WTC11 (cell line): ENCODE measurements at regions not wholly inside any gene's neighbourhood (a gene's known extent, or its start where the extent isn't known, plus 50 kb on each side); places are given as distances from the start of the nearest gene placed in this dataset.

ENCODE experiments used
- ATAC-seq: fragments of 200-7000 bp; cut with Tn5 transposase; 2 replicates; pipeline ENCODE4 v1.10.0; 2021; ENCODE audit warnings: mild to moderate bottlenecking, moderate library complexity
- CTCF ChIA-PET: fragments of 300-600 bp; sonication (Branson Sonifier 250); formaldehyde crosslinking; loops from one replicate; lab custom pipeline; 2021; ENCODE audit warnings: antibody characterized with exemption; lab: Charles Lee
- POLR2A ChIA-PET: fragments of 350-600 bp; sonication (Branson Sonifier 250); formaldehyde crosslinking; loops from one replicate; lab custom pipeline; 2021; ENCODE audit warnings: antibody characterized with exemption; lab: Charles Lee
- DNase-seq: peaks from one replicate; pipeline ENCODE4 v3.0.0; 2021; ENCODE audit warnings: low spot score
- H3K27ac Mint-ChIP-seq: 2 replicates; pipeline ENCODE4 v1.8.0; 2021; ENCODE audit warnings: mixed read lengths
- H3K27me3 Mint-ChIP-seq: 2 replicates; pipeline ENCODE4 v1.8.0; 2021; ENCODE audit warnings: low read depth, mild to moderate bottlenecking, moderate library complexity, mixed read lengths
- H3K36me3 Mint-ChIP-seq: 2 replicates; pipeline ENCODE4 v1.8.0; 2021; ENCODE audit warnings: mixed read lengths
- H3K4me1 Mint-ChIP-seq: 2 replicates; pipeline ENCODE4 v1.8.0; 2022; ENCODE audit warnings: mixed read lengths
- H3K4me3 Mint-ChIP-seq: 2 replicates; pipeline ENCODE4 v1.8.0; 2021; ENCODE audit warnings: mild to moderate bottlenecking, moderate library complexity, mixed read lengths
- H3K9me3 Mint-ChIP-seq: 2 replicates; pipeline ENCODE4 v1.8.0; 2021; ENCODE audit warnings: mixed read lengths
- AFF4 ChIP-seq: sonication (generic); formaldehyde crosslinking; IDR thresholded peaks from 2 replicates; pipeline ENCODE4 v1.8.1; 2023; ENCODE audit warnings: mild to moderate bottlenecking, missing genetic modification reagents, borderline replicate concordance
- ATF1 ChIP-seq: sonication (generic); formaldehyde crosslinking; IDR thresholded peaks from 2 replicates; pipeline ENCODE4 v1.8.1; 2023; ENCODE audit warnings: mild to moderate bottlenecking, moderate library complexity, missing genetic modification reagents
- CREM ChIP-seq: sonication (generic); formaldehyde crosslinking; IDR thresholded peaks from 2 replicates; pipeline ENCODE4 v1.8.1; 2022; ENCODE audit warnings: mild to moderate bottlenecking, missing genetic modification reagents, moderate library complexity
- EMX1 ChIP-seq: fragments of 250-450 bp; sonication (Bioruptor Pico); IDR thresholded peaks from 2 replicates; pipeline ENCODE4 v1.8.0; 2021; ENCODE audit warnings: mild to moderate bottlenecking
- FOXJ3 ChIP-seq: sonication (generic); formaldehyde crosslinking; IDR thresholded peaks from 2 replicates; pipeline ENCODE4 v1.9.0; 2021; ENCODE audit warnings: missing genetic modification reagents, mild to moderate bottlenecking, borderline replicate concordance
- FOXP1 ChIP-seq: sonication (generic); formaldehyde crosslinking; IDR thresholded peaks from 2 replicates; pipeline ENCODE4 v1.8.0; 2022; ENCODE audit warnings: missing genetic modification reagents, mild to moderate bottlenecking, moderate library complexity, borderline replicate concordance
- GRHL2 ChIP-seq: fragments of 250-450 bp; sonication (Bioruptor Pico); IDR thresholded peaks from 2 replicates; pipeline ENCODE4 v1.8.0; 2022; ENCODE audit warnings: mild to moderate bottlenecking, moderate library complexity; ENCODE audit not compliant: insufficient replicate concordance, severe bottlenecking
- IRF2 ChIP-seq: sonication (generic); formaldehyde crosslinking; IDR thresholded peaks from 2 replicates; pipeline ENCODE4 v1.8.0; 2022; ENCODE audit warnings: low read depth, missing genetic modification reagents, borderline replicate concordance
- JAZF1 ChIP-seq: fragments of 250-450 bp; sonication (Bioruptor Pico); IDR thresholded peaks from 2 replicates; pipeline ENCODE4 v1.9.0; 2021; ENCODE audit warnings: moderate library complexity, mild to moderate bottlenecking, inconsistent platforms
- NR2C2 ChIP-seq: sonication (generic); formaldehyde crosslinking; IDR thresholded peaks from 2 replicates; pipeline ENCODE4 v1.8.0; 2022; ENCODE audit warnings: mild to moderate bottlenecking, missing genetic modification reagents
- NR3C1 ChIP-seq: sonication (generic); formaldehyde crosslinking; conservative IDR thresholded peaks from 2 replicates; pipeline ENCODE4 v1.8.1; 2023; ENCODE audit warnings: low read depth, mild to moderate bottlenecking, missing genetic modification reagents
- OVOL2 ChIP-seq: fragments of 250-450 bp; sonication (Bioruptor Pico); IDR thresholded peaks from 2 replicates; pipeline ENCODE4 v1.9.0; 2021; ENCODE audit warnings: mild to moderate bottlenecking, borderline replicate concordance
- PRRX2 ChIP-seq: fragments of 250-450 bp; sonication (Bioruptor Pico); IDR thresholded peaks from 2 replicates; pipeline ENCODE4 v1.8.0; 2021; ENCODE audit warnings: mild to moderate bottlenecking
- RELA ChIP-seq: sonication (generic); formaldehyde crosslinking; IDR thresholded peaks from 2 replicates; pipeline ENCODE4 v1.8.1; 2022; ENCODE audit warnings: missing genetic modification reagents, mild to moderate bottlenecking, borderline replicate concordance
- RORB ChIP-seq: fragments of 250-450 bp; sonication (Bioruptor Pico); IDR thresholded peaks from 2 replicates; pipeline ENCODE4 v1.9.0; 2021; ENCODE audit warnings: mild to moderate bottlenecking
- SMAD4 ChIP-seq: sonication (generic); formaldehyde crosslinking; IDR thresholded peaks from 2 replicates; pipeline ENCODE4 v1.8.0; 2022; ENCODE audit warnings: mild to moderate bottlenecking, missing genetic modification reagents
- SOX15 ChIP-seq: fragments of 250-450 bp; sonication (Bioruptor Pico); IDR thresholded peaks from 2 replicates; pipeline ENCODE4 v1.9.0; 2021; ENCODE audit warnings: mild to moderate bottlenecking
- ZBTB21 ChIP-seq: sonication (generic); formaldehyde crosslinking; IDR thresholded peaks from 2 replicates; pipeline ENCODE4 v1.8.1; 2023; ENCODE audit warnings: mild to moderate bottlenecking, missing genetic modification reagents, borderline replicate concordance
- ZNF281 ChIP-seq: sonication (generic); formaldehyde crosslinking; IDR thresholded peaks from 2 replicates; pipeline ENCODE4 v1.8.0; 2023; ENCODE audit warnings: mild to moderate bottlenecking, missing genetic modification reagents
- ZNF396 ChIP-seq: fragments of 250-450 bp; sonication (Bioruptor Pico); IDR thresholded peaks from 2 replicates; pipeline ENCODE4 v1.8.0; 2021; ENCODE audit warnings: mild to moderate bottlenecking, moderate library complexity, borderline replicate concordance
- ZNF416 ChIP-seq: fragments of 250-450 bp; sonication (Bioruptor Pico); IDR thresholded peaks from 2 replicates; pipeline ENCODE4 v1.9.0; 2021; ENCODE audit warnings: mild to moderate bottlenecking, inconsistent platforms

GRCh38 chrX:111041018-111041462 lies 55.0 kb upstream of the PAK3 start:
- no peak for TF ChIP-seq SMAD4 (CRISPR knock-in tag)
- no peak for TF ChIP-seq GRHL2 (CRISPR knock-in tag)
- TF ChIP-seq EMX1 (CRISPR knock-in tag) = no peak
- TF ChIP-seq ZNF281 (CRISPR knock-in tag) = no peak
- no peak for TF ChIP-seq RELA (CRISPR knock-in tag)
- no peak for TF ChIP-seq ATF1 (CRISPR knock-in tag)
- TF ChIP-seq FOXJ3 (CRISPR knock-in tag) = no peak
- no peak for TF ChIP-seq FOXP1 (CRISPR knock-in tag)
- TF ChIP-seq JAZF1 (CRISPR knock-in tag) = no peak
- TF ChIP-seq CREM (CRISPR knock-in tag) = no peak
- TF ChIP-seq NR3C1 (CRISPR knock-in tag) = no peak
- no peak for TF ChIP-seq PRRX2 (CRISPR knock-in tag)
- no peak for TF ChIP-seq ZNF416 (CRISPR knock-in tag)
- Mint-ChIP-seq H3K27me3 (no peaks in the 10 kb centered on the region), H3K4me3 (no peak overlapping the region), H3K27ac (no peak overlapping the region), H3K9me3 (no peaks in the 10 kb centered on the region), H3K4me1 (peaks cover 5% of the 10 kb centered on the region; the same call in 1 of the 2 replicates), H3K36me3 (no peaks in the 10 kb centered on the region)
- POLR2A ChIA-PET = no interaction called here
- ATAC-seq = no peak
- CTCF ChIA-PET = interaction anchor here (1.2 kb wide), 1 partner anchor 54 kb away, joined by 3 read pairs; no protein-coding TSS in a partner anchor
- DNase-seq = no peak

- no peak for ATAC-seq
- Mint-ChIP-seq H3K4me1 (peaks cover 5% of the 10 kb centered on the region; the same call in 1 of the 2 replicates), H3K27ac (no peak overlapping the region), H3K9me3 (no peaks in the 10 kb centered on the region), H3K4me3 (no peak overlapping the region), H3K36me3 (no peaks in the 10 kb centered on the region), H3K27me3 (no peaks in the 10 kb centered on the region)
- TF ChIP-seq ZBTB21 (CRISPR knock-in tag) = no peak
- TF ChIP-seq IRF2 (CRISPR knock-in tag) = no peak
- TF ChIP-seq AFF4 (CRISPR knock-in tag) = no peak
- TF ChIP-seq FOXJ3 (CRISPR knock-in tag) = no peak
- TF ChIP-seq RORB (CRISPR knock-in tag) = no peak
- TF ChIP-seq NR2C2 (CRISPR knock-in tag) = no peak
- TF ChIP-seq ZNF396 = no peak
- no peak for TF ChIP-seq OVOL2 (CRISPR knock-in tag)
- TF ChIP-seq SOX15 (CRISPR knock-in tag) = no peak
- CTCF ChIA-PET = interaction anchor here (1.2 kb wide), 1 partner anchor 53 kb away, joined by 3 read pairs; no protein-coding TSS in a partner anchor
- no peak for DNase-seq
- POLR2A ChIA-PET = no interaction called here
These were observed 55.5 kb upstream of the PAK3 start for GRCh38 chrX:111040377-111041017.
